Heart left ventricle (tissue), 13 donors: ENCODE measurements at regions not wholly inside any gene's neighbourhood (a gene's known extent, or its start where the extent isn't known, plus 50 kb on each side); places are given as distances from the start of the nearest gene placed in this dataset.

Experiments
- POLR2A ChIP-seq, 2 donors: fragments of 450-650 bp; IDR thresholded peaks; one replicate each; pipeline ENCODE4 v1.6.1; 2017; ENCODE audit warnings: antibody characterized with exemption in 2 of 2, mild to moderate bottlenecking in 2 of 2, moderate library complexity in 2 of 2
- TF ChIP-seq, protein P1 (sequence below), 12 donors: fragments of 200-600 bp; sonication (generic) in 4 of 12; IDR thresholded peaks; one replicate each; pipeline versions ENCODE4 v1.5.0 to v1.8.0; 2018 to 2022; ENCODE audit warnings: antibody characterized with exemption in 12 of 12, mild to moderate bottlenecking in 5 of 12
- donor health status: ischemic (EF 13 %, LVEDD 7.1; RV severe dilation, severe dysfunction).
- donor health status: DM: no; HTN: yes; CAD: no.
- donor health status: DM: no; HTN: no; CAD: no.
- donor health status: ischemic (EF 25% LVEDD 6.9; RV normal size, moderate dysfunction).
- donor health status: ischemic (EF 25% LVEDD 5.7; RV mildly dilated, moderate dysfunction).
- donor health status: ischemic (EF 35%, LVEDD 5.7; RV mildly dilated, moderate dysfunction).
- donor health status: nonischemic (EF 11% LVEDD 7.7; RV severe dilation, severe dysfunction).
- donor health status: DM: yes; HTN: yes; CAD: no.
- donor health status: PGD.
- donor health status: ischemic (EF 29% LVEDD 5.4; RV normal size, mild dysfunction).
- donor health status: nonischemic (EF 23%, LVEDD 6.1; RV moderate dilation, normal function).

DNA sequence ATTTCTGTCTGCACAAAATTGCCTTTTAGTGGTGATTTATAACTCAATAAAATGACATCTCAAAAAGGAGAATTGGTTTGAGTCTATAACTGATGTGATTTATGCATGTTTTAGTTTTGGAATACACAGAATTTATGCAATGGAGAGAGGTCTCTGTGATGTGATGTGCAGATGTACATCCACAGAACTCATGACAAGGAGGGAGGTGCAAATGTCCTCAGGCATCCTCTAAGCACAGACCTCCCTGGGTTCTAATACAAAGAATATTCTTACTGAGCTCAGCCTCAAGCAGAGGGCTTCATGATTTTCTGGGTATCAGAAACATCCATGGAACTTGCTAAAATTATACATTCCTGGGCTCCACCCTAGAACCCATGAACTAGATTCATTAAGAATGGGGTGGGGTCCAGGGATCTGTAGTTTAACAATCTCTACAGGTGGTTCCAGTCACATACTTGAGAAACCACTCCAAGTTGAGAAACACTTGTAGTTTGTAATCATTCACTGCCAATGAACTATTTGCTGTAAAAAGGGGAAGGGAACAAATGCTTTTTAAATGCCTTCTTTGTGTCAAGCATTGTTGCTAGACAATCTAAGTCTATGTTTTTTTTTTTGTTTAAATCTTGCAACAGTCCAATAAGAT is 60.2 kb upstream of the NEDD9 start:
- TF ChIP-seq POLR2A (IDR thresholded peaks at IDR 0.05), result no peak
- TF ChIP-seq, protein P1, sequence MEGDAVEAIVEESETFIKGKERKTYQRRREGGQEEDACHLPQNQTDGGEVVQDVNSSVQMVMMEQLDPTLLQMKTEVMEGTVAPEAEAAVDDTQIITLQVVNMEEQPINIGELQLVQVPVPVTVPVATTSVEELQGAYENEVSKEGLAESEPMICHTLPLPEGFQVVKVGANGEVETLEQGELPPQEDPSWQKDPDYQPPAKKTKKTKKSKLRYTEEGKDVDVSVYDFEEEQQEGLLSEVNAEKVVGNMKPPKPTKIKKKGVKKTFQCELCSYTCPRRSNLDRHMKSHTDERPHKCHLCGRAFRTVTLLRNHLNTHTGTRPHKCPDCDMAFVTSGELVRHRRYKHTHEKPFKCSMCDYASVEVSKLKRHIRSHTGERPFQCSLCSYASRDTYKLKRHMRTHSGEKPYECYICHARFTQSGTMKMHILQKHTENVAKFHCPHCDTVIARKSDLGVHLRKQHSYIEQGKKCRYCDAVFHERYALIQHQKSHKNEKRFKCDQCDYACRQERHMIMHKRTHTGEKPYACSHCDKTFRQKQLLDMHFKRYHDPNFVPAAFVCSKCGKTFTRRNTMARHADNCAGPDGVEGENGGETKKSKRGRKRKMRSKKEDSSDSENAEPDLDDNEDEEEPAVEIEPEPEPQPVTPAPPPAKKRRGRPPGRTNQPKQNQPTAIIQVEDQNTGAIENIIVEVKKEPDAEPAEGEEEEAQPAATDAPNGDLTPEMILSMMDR (IDR thresholded peaks at IDR 0.05), result no peak
